H54 (cell line): ENCODE measurements at regions not wholly inside any gene's neighbourhood (a gene's known extent, or its start where the extent isn't known, plus 50 kb on each side); places are given as distances from the start of the nearest gene placed in this dataset.
"Not testable (repeated sequence)": the region's sequence is repeated elsewhere in the genome, so short reads cannot be mapped to it uniquely, and the experiment has no call there.

Experiments
- DNase-seq: peaks from one replicate; pipeline ENCODE4 v3.0.0; 2011; ENCODE audit warnings: low spot score, mixed read lengths; ENCODE audit not compliant: insufficient read length
- FAIRE-seq: peaks from 3 replicates; lab custom pipeline; 2011; peaks lifted over from hg19 to GRCh38; lab: Jason Lieb, UNC
- POLR2A ChIP-seq: IDR thresholded peaks from 2 replicates; pipeline ENCODE4 v1.6.1; 2011; ENCODE audit warnings: low read depth, mild to moderate bottlenecking, low read length

DNA sequence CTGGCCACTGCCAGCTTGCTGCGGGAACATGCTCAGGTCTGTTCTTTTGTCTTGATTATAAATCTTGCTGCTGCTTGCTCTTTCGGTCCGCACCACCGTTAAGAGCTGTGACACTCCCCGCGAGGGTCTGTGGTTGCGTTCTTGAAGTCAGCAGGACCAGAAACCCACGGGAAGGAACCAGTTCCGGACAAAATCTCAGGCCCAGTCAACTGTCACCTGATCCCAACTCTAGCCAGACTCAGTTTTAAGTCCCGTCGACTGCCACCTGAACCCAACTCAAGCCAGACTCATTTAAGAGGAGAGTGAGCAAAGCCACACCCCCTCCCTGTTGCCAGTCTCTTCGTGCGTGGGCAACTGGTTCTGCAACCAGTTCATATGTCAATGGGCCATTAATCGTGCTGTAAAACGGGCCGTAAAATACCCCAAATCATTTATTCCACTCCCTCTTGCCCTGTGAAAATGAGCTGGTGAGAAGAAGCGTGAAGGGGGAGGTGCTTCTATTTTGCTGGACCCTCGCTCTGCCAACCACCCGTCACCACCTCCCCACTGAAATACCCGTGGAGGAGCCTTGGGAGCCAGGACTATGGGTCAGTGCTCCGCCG is 224.3 kb downstream of the NDUFA10 start:
- DNase-seq (no peak), FAIRE-seq (no peak)
- no peak for TF ChIP-seq POLR2A

DNA sequence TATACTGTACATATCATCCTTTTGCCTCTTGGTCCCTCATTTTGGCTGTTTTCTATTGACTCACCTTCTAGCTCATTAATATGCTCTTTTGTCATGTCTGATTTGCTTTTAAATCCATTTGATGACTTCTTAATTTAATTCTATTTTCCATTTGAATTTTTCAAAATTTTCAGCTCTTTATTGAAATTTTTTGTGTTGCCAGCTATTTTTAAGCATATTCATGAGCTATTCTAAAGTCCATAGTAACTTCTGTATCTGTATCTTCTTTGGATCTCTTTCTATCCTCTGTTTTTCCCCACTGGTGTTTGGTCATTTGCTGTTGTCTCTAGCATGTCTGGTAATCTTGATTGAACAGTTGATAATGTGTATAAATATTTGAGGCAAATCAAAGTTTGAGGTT is 227.8 kb downstream of the NDUFA10 start:
- no peak for TF ChIP-seq POLR2A
- DNase-seq (no peak), FAIRE-seq (no peak)

DNA sequence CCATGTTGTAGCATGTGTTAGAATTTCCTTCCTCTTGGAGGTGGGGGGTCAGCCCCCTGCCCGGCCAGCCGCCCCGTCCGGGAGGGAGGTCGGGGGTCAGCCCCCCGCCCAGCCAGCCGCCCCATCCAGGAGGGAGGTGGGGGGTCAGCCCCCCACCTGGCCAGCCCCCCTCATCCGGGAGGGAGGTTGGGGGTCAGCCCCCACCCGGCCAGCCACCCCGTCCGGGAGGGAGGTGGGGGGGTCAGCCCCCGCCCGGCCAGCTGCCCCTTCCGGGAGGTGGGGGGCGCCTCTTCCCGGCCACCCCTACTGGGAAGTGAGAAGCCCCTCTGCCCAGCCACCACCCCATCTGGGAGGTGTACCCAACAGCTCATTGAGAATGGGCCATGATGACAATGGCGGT is 229.4 kb downstream of the NDUFA10 start:
- DNase-seq, FAIRE-seq: not testable (repeated sequence)

DNA sequence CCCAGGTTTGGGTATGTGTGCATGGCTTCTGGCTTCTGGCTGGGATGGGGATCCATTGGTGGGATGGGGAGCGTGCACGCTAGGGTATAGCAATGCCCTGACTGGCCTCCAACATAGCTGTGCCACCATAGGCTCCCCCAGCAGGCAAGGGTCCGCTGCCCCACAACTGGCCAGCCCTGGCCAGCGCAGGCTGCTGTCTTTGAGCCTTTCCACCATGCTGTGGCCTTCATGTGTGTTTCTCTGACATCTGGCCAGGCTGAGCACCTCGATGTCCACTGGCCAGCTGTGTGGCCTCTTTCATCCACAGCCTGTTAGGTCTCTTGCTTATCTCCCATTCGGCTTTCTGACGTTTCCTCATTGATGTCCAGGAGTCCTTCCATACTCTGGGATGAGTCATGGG is 231.3 kb downstream of the NDUFA10 start:
- no peak for TF ChIP-seq POLR2A
- no peak for DNase-seq

DNA sequence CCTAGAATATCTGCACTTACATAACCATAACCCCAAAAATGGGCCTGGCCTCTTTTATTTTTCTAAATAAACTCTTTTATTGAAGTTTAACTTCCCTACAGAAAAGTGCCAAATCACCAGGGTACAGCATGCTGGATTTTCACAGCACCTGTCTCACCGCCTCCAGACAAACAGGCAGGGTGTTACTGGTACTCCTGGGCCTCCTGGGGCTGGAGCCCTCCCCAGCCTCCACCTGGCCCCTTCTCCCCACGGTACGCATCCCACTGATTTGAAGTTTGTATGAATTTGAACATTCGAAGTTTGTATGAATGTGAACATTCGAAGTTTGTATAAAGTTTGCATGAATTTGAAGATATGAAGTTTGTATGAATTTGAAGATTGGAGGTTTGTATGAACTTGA is 232.1 kb downstream of the NDUFA10 start:
- DNase-seq (no peak), FAIRE-seq (no peak)
- TF ChIP-seq POLR2A, result no peak

More for the DNA sequence above, 231.3 kb downstream of the NDUFA10 start:
- FAIRE-seq, result no peak

DNA sequence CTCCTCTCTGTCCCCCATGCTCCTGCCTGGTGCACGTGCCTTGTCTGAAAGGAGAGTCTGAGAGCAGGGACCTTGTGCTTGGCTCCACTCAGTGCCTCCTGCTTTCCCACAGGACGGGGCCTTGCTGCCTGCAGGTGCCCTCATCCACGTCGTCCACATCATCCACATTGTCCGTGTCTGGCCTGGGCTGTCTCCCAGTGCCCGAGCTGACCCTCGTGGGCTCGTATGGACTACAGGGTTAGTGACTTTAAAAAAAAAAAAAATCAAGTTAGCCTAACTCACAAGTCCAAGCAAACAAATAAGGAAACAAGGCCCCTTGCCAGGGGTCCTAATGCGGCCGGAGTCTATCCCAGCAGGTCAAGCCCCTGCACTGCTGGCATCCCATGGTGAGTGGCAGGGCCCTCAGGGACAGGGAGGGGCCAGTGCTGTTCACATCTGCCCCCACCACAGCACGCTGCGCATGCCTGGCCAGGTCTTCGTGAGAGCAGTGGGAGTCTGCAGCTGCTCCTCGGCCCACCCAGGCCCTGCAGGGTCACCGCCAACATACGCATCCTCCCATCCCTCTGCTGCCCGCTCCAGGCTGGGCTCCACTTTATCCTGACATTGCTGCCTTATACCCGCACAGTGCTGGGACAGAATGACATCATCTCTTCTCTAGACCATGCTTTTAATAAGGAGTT is 232.6 kb downstream of the NDUFA10 start:
- TF ChIP-seq POLR2A, result no peak
- FAIRE-seq, result no peak
- no peak for DNase-seq

DNA sequence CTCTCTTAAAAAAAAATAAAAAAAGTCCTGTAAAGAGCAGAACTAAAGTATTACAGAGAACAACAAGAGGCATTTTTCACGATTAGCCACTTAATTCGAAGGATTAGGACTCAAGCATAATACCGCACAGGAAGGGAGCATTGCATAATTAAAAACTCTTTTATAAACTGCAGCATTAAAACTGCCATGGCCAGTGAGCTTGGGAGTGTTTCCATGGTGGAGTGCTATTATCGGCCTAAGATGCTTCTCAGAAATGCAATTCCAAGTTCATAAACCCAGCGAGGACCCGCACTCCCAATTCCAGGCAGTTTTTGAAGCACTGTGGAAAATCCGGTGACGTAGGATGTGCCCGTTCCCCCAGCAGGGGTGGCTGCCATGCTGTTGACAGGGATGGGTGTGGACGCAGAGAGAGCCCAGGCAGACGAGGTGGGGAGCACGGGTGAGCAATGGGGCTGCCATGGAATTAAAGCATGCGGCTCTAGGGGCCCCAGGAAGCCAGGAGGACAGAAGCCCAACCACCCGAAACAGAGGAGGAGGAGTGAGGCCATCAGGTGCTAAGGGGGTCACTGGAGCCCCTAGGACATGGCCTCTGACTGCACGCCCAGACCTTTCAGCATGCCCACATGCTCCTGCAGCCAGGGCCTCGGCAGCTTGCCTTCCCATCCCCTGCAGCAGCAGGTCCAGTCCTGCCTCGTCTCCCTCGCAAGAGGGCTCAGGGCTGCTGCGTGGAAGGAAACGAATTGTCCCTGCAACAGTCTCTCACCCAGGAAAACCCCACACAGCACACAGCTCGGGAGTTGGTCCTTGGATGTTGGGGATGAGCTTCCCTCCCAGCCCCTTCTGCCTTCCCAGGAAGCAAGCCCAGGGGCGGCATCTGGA is 233.4 kb downstream of the NDUFA10 start:
- DNase-seq (no peak), FAIRE-seq (no peak)
- no peak for TF ChIP-seq POLR2A

DNA sequence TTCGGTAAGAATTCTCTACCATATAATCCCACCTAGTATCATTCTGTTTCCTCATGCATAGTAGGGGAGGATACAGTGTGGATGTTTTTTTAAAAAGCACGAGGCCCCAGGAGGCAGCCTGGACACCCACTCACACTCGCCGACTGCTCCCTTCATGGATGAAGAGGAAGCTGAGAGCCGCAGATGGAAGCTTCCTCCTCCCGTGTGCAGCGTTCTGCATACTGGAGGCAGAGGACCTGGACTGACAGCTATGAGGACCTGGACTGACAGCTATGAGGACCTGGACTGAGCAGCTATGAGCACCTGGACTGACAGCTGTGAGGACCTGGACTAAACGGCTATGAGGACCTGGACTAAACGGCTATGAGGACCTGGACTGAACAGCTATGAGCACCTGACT is 234.4 kb downstream of the NDUFA10 start:
- no peak for DNase-seq
- FAIRE-seq, result no peak
- TF ChIP-seq POLR2A, result no peak

DNA sequence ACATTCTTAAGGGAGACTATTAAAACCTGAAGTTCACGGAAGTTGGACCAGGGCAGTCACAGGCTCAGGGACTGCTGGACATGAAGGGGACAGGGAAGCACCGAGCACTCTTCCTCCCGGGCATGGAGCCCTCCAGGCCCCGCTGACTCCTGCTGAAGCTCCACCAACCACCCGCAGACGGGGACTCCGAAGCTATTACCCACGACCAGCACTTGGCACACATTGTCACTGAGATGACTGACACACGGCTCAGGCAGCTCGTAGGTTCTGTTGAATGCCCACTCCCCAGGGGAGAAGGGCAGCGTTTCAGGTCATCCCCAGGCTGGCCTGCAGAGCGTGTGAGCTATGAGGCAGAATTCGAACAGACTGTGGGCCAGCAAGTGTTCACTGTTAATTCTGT is 234.8 kb downstream of the NDUFA10 start:
- DNase-seq (no peak), FAIRE-seq (no peak)
- TF ChIP-seq POLR2A, result no peak

DNA sequence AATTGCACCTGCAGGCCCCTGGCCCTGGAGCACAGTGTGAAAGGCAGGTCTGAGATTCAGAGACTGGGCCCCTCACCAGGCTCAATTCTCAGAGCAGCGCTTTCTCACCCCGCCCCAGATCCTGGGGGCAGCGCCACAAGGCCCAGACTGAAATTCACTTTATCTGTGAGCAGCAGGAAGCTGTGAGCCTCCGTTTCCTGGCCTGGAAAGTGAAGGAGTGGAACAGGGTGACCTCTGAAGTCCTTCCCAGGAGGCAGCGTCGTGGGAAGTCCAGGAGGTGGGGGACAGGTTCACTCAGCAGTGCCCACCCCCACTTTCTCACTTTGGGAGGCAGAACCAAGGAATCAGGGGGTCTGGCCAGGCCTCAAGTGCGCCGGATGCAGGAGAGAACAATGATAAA is 235.4 kb downstream of the NDUFA10 start:
- TF ChIP-seq POLR2A, result no peak
- DNase-seq (no peak), FAIRE-seq (no peak)

DNA sequence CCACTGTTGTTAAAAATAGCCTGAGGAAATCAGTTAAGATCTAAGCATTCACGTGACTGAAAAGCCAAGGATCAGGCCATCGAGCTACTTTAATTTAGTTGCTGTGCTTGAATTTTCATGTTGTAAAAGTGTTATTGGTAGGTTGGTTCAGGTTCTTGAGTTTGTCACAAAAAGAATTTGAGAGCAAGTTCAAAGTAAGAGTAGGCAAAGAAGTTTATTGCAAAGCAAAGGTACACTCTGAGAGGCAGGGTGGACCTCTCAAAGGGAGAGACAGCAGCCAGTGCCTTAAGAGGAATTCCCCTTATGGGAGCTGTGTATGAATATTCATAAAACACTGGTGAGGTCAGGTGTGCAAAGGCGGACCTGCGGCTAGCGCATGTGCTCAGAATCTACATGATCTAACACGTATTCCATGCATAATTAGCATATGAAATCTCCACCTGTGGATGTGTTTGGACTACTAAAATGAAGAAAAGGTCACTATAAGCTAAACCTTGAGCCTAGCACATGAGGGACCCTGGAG is 236.5 kb downstream of the NDUFA10 start:
- DNase-seq (no peak), FAIRE-seq (no peak)
- TF ChIP-seq POLR2A, result no peak

DNA sequence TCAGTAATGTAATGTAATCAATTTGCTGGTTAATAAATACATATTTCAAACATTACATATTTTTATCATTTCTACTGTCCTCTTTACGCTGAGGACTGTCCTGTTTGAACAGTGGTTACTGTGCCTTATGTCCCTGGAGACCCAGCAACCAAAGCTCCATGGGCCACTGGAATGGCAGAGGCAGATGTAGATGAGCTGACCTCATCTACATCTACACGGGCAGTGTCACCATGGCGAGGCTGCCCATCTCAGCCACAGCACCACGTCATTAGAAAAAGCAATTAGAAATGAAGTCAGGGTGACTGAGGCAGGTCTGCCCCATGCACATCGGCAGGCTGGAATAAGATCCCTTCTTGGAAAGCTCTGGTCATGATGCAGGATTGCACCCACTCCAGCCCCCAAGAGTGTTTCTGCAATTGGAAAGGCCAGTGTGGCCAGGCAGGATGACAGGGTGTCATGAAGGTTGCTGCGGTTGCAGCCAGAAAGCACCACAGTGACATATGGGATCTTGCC is 237.5 kb downstream of the NDUFA10 start:
- FAIRE-seq, result no peak
- no peak for TF ChIP-seq POLR2A
- DNase-seq, result no peak

DNA sequence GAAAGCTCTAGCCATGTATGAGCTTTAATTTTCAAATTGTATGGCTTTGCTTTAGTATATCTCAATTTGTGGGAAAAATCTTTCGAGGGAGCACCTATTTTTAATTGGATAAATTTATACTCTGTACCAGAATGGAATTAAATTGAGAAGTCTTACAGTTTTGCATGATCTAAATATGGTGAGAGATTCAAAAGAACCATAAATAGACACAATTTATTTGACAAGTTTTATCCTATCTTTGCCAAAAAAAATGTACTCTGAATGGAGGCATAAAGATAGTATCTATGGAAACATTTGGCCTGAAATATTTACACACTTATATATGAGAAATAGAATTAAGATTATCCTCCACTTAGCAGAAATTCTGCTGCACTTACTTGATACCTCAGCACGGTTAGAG is 238.4 kb downstream of the NDUFA10 start:
- no peak for TF ChIP-seq POLR2A
- DNase-seq, result no peak
- no peak for FAIRE-seq

DNA sequence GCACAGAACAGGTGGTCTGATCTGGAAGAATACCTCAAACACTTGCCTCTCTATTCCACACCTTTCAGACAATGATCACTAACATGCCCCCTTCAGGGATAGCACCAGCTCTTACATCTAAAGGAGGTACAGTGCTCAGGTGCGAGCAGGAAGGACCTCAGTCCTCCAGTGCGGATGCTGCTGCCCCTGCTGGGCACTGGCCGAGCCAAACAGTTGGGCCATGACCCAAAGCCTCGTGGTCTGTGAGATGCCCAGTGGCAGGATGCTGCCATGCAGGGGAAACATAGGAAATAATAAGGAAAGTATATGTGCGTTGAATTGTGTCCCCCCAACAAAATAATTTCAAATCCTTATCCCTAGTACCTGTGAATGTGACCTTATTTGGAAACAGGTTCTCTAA is 243.7 kb downstream of the NDUFA10 start:
- no peak for FAIRE-seq
- no peak for DNase-seq
- TF ChIP-seq POLR2A, result no peak
